GM12892 (cell line): ENCODE measurements at regions not wholly inside any gene's neighbourhood (a gene's known extent, or its start where the extent isn't known, plus 50 kb on each side); places are given as distances from the start of the nearest gene placed in this dataset.

Experiments used
- POLR2A ChIP-seq: IDR thresholded peaks from 2 replicates; pipeline ENCODE4 v1.6.1; 2011; ENCODE audit warnings: low read depth, low read length, control low read depth
- POLR2AphosphoS5 ChIP-seq: IDR thresholded peaks from 2 replicates; pipeline ENCODE4 v1.6.1; 2011; ENCODE audit warnings: low read depth, low read length, control low read depth
- TAF1 ChIP-seq: IDR thresholded peaks from 2 replicates; pipeline ENCODE4 v1.6.1; 2011; ENCODE audit warnings: low read depth, mild to moderate bottlenecking, control low read depth, low read length, borderline replicate concordance

GRCh38 chr13:50589139-50589538 lies 254.4 kb downstream of the DLEU7 start:
- TF ChIP-seq POLR2A (no peak), TAF1 (no peak), POLR2AphosphoS5 (no peak)
